ENCODE measurements at regions not wholly inside any gene's neighbourhood (a gene's known extent, or its start where the extent isn't known, plus 50 kb on each side); places are given as distances from the start of the nearest gene placed in this dataset.

DNA sequence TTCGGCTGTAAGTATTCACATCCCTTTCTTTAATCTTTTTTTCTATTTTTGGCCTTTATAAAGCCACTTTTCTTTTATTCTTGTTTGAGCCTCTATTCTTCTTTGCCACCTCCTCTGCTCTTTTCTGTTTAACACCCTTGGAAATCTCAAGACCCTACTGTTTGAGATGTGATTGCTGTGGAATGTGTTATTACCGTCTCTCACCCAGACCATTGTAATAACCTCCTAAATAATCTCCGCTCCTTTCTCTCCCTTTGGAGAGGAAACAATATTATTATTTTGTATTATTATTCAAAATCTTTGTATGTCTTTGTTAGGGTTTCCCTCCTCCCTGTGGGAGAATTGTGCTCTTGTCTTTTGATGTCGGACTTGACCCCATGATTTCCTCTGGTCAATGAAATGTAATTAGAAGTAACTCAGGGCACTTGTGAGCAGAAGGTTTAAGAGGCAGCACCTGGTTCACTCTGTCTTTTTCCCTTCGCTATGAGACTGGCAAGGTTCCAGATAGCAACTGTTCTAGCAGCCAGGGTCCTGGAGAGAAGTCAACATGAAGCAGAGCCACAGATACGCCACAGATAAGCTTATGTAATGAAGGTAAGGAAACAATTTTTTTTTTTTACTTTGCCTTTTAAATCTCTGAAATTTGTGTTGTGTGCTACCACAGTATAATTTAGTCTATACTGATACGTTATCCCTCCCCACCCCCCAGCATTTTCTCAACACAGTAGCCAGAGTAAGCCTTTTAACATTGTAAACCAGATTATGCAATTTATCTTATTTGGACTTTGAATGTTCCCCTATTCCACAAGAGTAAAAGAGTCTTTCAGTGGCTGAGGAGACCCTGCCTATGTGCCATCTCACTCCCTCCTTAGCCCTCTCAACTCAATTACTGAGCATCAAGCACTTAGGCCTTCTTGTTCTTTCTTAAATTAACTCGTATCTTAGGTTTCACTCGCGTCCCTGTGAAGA lies 601.2 kb upstream of the ZNF804A start:
- H2AFZ ChIP-seq (ENCODE audit: control insufficient read depth, low read length): no peak overlapping the region
- no peak for TF ChIP-seq CTCF (optimal IDR thresholded peaks at IDR 0.05 in 1 of 3, IDR thresholded peaks at IDR 0.05 in 1 of 3, conservative IDR thresholded peaks at IDR 0.05 in 1 of 3; ENCODE audit: extremely low read depth in 1 of 3, insufficient read depth in 2 of 3, low read length in 3 of 3)
- TF ChIP-seq EZH2 (IDR thresholded peaks at IDR 0.05; ENCODE audit: low read length): no peak
- no peaks in the 10 kb centered on the region for H3K9me1 ChIP-seq (ENCODE audit: control insufficient read depth, extremely low read depth, insufficient read depth, low read length)
- no peaks in the 10 kb centered on the region for H4K20me1 ChIP-seq (ENCODE audit: control insufficient read depth, extremely low read depth, insufficient read depth, low read length)
- H3K9ac ChIP-seq (ENCODE audit: control insufficient read depth, extremely low read depth, insufficient read depth, low read length): no peak overlapping the region
- FAIRE-seq: no peak
- H3K4me2 ChIP-seq (ENCODE audit: control insufficient read depth, extremely low read depth, insufficient read depth, low read depth, low read length): no peak overlapping the region
- dilution Hi-C loops (cut with MboI; ENCODE audit: extremely low pct_ligation_motif_present, low sequenced_read_pairs): no loop called here
- no peak overlapping the region for H3K27ac ChIP-seq (ENCODE audit: control insufficient read depth, insufficient read depth, low read length)
- no peaks in the 10 kb centered on the region for H3K4me1 ChIP-seq (ENCODE audit: control insufficient read depth, extremely low read depth, insufficient read depth, low read length)
- no peaks in the 10 kb centered on the region for H3K9me3 ChIP-seq (ENCODE audit: control insufficient read depth, low read depth, low read length)
- DNase-seq (ENCODE audit: low read depth, low spot score): no peak
- no peaks in the 10 kb centered on the region for H3K36me3 ChIP-seq (ENCODE audit: control insufficient read depth in 2 of 2, extremely low read depth in 1 of 2, insufficient read depth in 2 of 2, low read length in 2 of 2)
- no peaks in the 10 kb centered on the region for H3K27me3 ChIP-seq (ENCODE audit: control insufficient read depth, extremely low read depth, insufficient read depth, low read length)
- no peak overlapping the region for H3K4me3 ChIP-seq (ENCODE audit: control insufficient read depth in 2 of 3, extremely low read depth in 1 of 3, insufficient read depth in 2 of 3, low read depth in 1 of 3, low read length in 3 of 3)
- no peaks in the 10 kb centered on the region for H3K79me2 ChIP-seq (ENCODE audit: control insufficient read depth, insufficient read depth, low read length)

DNA sequence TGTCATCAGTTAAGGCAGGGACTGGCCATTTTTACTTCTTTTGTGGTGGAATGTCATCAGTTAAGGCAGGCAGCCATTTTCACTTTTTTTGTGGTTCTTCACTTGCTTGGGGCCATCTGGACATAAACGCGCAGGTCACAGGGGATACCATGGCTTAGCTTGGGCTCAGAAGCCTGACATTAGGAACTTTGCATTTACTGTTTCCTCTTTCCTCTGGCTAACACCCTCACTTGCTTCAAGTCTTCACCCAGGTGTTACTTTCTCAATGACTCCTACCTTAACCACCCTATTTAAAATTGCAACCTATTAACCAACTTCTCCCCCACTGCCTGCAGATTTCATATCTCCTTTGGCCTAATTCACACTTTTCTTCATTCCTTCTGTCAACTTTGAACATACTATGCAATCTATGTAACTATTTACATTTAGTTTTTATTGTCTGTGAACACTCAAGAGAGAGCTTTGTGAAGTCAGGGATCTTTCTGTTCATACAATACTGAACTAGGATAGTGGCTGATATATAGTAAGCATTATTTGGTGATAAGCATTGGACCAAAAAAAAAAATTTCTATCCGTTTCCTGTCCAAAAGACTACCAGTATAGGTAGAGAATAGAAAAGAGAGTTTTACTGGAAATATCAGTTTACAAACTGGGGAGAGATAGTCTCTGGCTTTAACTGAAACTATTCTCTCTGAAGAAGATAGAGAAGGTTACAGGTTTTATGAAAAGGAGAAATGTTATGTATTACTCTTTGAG lies 600.1 kb upstream of the ZNF804A start:
- Histone ChIP-seq H3K79me2 (ENCODE audit: control insufficient read depth, insufficient read depth, low read length) (no peaks in the 10 kb centered on the region), H3K36me3 (ENCODE audit: control insufficient read depth in 2 of 2, extremely low read depth in 1 of 2, insufficient read depth in 2 of 2, low read length in 2 of 2) (no peaks in the 10 kb centered on the region), H4K20me1 (ENCODE audit: control insufficient read depth, extremely low read depth, insufficient read depth, low read length) (no peaks in the 10 kb centered on the region), H3K27me3 (ENCODE audit: control insufficient read depth, extremely low read depth, insufficient read depth, low read length) (no peaks in the 10 kb centered on the region), H3K4me2 (ENCODE audit: control insufficient read depth, extremely low read depth, insufficient read depth, low read depth, low read length) (no peak overlapping the region), H3K4me3 (ENCODE audit: control insufficient read depth in 2 of 3, extremely low read depth in 1 of 3, insufficient read depth in 2 of 3, low read depth in 1 of 3, low read length in 3 of 3) (no peak overlapping the region), H3K9me1 (ENCODE audit: control insufficient read depth, extremely low read depth, insufficient read depth, low read length) (no peaks in the 10 kb centered on the region), H3K9me3 (ENCODE audit: control insufficient read depth, low read depth, low read length) (no peaks in the 10 kb centered on the region), H3K9ac (ENCODE audit: control insufficient read depth, extremely low read depth, insufficient read depth, low read length) (no peak overlapping the region), H3K4me1 (ENCODE audit: control insufficient read depth, extremely low read depth, insufficient read depth, low read length) (no peaks in the 10 kb centered on the region), H3K27ac (ENCODE audit: control insufficient read depth, insufficient read depth, low read length) (no peak overlapping the region), H2AFZ (ENCODE audit: control insufficient read depth, low read length) (no peak overlapping the region)
- FAIRE-seq (no peak), DNase-seq (ENCODE audit: low read depth, low spot score) (no peak)
- TF ChIP-seq EZH2 (IDR thresholded peaks at IDR 0.05; ENCODE audit: low read length): no peak
- TF ChIP-seq CTCF (optimal IDR thresholded peaks at IDR 0.05 in 1 of 3, IDR thresholded peaks at IDR 0.05 in 1 of 3, conservative IDR thresholded peaks at IDR 0.05 in 1 of 3; ENCODE audit: extremely low read depth in 1 of 3, insufficient read depth in 2 of 3, low read length in 3 of 3): no peak
- dilution Hi-C loops (cut with MboI; ENCODE audit: extremely low pct_ligation_motif_present, low sequenced_read_pairs): no loop called here

All from keratinocyte (primary cell).